ENCODE measurements at regions not wholly inside any gene's neighbourhood (a gene's known extent, or its start where the extent isn't known, plus 50 kb on each side); places are given as distances from the start of the nearest gene placed in this dataset.
A peak's percentile ranks its signal among the peaks of the same experiment; 100 is the strongest.

GRCh38 chr1:34406377-34406776 lies 229.7 kb downstream of the C1orf94 start (continued):
- TF ChIP-seq ZNF462 (CRISPR knock-in tag; IDR thresholded peaks at IDR 0.05) = no peak
- no peak for TF ChIP-seq ZNF114 (CRISPR knock-in tag; IDR thresholded peaks at IDR 0.05)
- no peak for TF ChIP-seq POLR2AphosphoS5 (IDR thresholded peaks at IDR 0.05; ENCODE audit: low read depth)
- TF ChIP-seq EZH2 (IDR thresholded peaks at IDR 0.05; ENCODE audit: low read depth, unreplicated experiment) = no peak
- TF ChIP-seq STAT1 (IDR thresholded peaks at IDR 0.05; ENCODE audit: unreplicated experiment) = no peak
- TF ChIP-seq NANOG (IDR thresholded peaks at IDR 0.05; ENCODE audit: borderline replicate concordance) = no peak
- no peak for TF ChIP-seq JUNB (IDR thresholded peaks at IDR 0.05; ENCODE audit: unreplicated experiment)

GRCh38 chr1:34406833-34407539 lies 230.3 kb downstream of the C1orf94 start:
- DNase-seq (ENCODE audit: low spot score) = no peak
- ATAC-seq = no peak
- H3K9me2 ChIP-seq (ENCODE audit: insufficient read depth) = 0 out of 2 replicates have a peak, but pooled peaks cover 3% of the 10 kb centered on the region

More at GRCh38 chr1:34406833-34407539, 230.3 kb downstream of the C1orf94 start:
- H3K4me3 ChIP-seq = no peak overlapping the region
- no peaks in the 10 kb centered on the region for H4K20me1 ChIP-seq (replicated peaks; ENCODE audit: insufficient read depth)
- H3K36me3 Mint-ChIP-seq (ENCODE audit: low read depth) = no peaks in the 10 kb centered on the region
- peaks cover 10% of the 10 kb centered on the region; the same call in 2 of the 3 replicates for H3K4me1 Mint-ChIP-seq
- H3F3A ChIP-seq (replicated peaks; ENCODE audit: low read depth) = no peaks in the 10 kb centered on the region
- H3K79me2 ChIP-seq (replicated peaks; ENCODE audit: insufficient read depth) = no peaks in the 10 kb centered on the region
- H3K27ac Mint-ChIP-seq = no peak overlapping the region
- H2AFZ ChIP-seq = peak overlapping the region; percentile 28; the same call in 1 of the 2 replicates
- no peaks in the 10 kb centered on the region for H3K4me1 ChIP-seq (ENCODE audit: insufficient read depth)
- peaks cover 3% of the 10 kb centered on the region for H3K27me3 Mint-ChIP-seq (ENCODE audit: insufficient read depth, low read depth, poor library complexity)
- no peaks in the 10 kb centered on the region for H3K27me3 ChIP-seq (ENCODE audit: insufficient read depth)
- H3K4me3 Mint-ChIP-seq = no peak overlapping the region
- no peak overlapping the region for H3K27ac ChIP-seq (ENCODE audit: low read depth)
- no peaks in the 10 kb centered on the region for H3K36me3 ChIP-seq (ENCODE audit: insufficient read depth)
- H3K4me2 ChIP-seq = no peak overlapping the region
- TF ChIP-seq ETS1 (IDR thresholded peaks at IDR 0.05) (no peak), ZNF114 (CRISPR knock-in tag; IDR thresholded peaks at IDR 0.05) (no peak), ZNF331 (CRISPR knock-in tag; IDR thresholded peaks at IDR 0.05; ENCODE audit: low read depth) (no peak), EZH2phosphoT487 (IDR thresholded peaks at IDR 0.05; ENCODE audit: unreplicated experiment) (no peak), JUNB (IDR thresholded peaks at IDR 0.05; ENCODE audit: unreplicated experiment) (no peak), REST (IDR thresholded peaks at IDR 0.05; ENCODE audit: unreplicated experiment) (no peak), CREB1 (CRISPR knock-in tag; IDR thresholded peaks at IDR 0.05; ENCODE audit: low read depth) (no peak), STAT1 (IDR thresholded peaks at IDR 0.05; ENCODE audit: unreplicated experiment) (no peak)
- peaks cover 6% of the 10 kb centered on the region; the same call in 1 of the 3 replicates for H3K9me3 Mint-ChIP-seq

Data from GM23338 (cell line).